ENCODE measurements at regions not wholly inside any gene's neighbourhood (a gene's known extent, or its start where the extent isn't known, plus 50 kb on each side); places are given as distances from the start of the nearest gene placed in this dataset.

DNA sequence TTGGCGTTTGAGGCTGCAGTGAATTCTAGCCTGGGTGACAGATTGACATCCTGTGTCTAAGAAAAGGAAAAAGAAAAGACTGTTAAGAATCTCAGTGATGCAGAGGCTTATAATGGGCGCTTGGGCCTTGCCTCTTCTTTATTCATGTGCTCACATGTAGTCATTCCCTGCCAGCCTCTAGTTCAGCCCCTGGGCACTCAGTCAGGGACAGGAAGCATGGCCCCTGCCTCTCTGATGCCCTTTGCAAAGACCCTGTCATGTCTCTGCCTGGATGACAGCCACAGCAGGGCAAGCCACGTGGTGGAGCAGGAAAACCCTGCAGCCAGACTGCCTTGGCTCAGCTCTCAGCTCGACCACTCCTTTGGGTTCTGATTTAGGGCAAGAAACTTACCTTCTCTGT, 368.9 kb downstream of the RPS24 start:
- DNase-seq = no peak

DNA sequence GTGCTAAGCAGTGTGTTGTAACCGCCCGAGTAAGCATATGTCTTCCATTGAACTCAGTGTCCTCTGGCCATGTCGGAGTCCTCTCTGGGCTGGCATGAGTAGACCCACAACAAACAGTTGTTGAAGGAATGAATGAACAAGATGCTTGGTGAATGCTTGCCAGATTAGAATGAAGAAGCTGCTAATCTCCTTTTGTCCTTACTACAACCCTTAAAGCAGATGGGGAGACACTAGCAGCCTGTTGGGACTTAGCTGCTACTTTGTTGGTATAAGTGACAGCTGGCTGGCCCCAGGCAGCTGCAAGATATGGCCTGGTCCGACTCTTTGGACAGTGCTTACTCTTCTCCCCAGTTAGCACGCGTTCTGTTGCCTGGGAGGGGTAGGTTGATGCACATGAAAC, 370.1 kb downstream of the RPS24 start:
- DNase-seq = no peak

DNA sequence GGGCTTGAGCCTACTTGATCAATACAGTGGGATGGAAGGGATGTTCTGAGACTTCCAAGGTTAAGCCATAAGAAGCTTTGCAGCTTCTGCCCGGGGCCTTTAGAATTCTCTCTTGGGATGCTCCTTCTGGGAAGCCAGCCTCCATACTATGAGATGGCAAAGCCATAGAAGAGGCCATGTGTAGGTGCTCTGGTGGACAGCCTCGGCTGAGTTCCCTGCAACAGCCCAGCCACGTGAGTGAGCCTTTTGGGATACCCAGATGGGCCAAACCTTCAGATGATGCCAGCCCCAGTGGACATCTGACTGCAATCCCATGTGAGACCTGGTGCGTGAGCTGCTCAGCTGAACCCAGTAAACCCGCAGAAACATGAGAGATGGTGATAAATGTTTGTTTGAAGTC, 370.6 kb downstream of the RPS24 start:
- no peak for DNase-seq

DNA sequence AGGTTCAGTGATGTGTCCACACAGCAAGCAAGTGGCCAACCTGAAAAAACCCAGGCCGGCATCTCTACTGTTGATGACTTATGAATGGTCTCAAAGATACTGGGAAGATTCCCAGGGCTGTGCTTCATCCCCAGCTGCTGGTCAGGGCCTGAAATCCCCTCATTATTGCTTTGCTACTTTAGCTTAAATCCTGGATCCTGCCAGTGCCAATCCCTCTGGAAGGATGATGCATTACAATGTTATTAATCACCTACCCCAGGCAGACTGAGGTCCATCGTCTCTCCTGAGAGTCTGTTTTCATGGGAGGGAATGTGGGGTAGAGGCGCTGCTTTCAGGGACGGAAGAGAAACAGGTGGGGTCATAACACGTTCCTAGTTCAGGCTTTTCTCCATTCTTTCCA, 371.6 kb downstream of the RPS24 start:
- no peak for DNase-seq

DNA sequence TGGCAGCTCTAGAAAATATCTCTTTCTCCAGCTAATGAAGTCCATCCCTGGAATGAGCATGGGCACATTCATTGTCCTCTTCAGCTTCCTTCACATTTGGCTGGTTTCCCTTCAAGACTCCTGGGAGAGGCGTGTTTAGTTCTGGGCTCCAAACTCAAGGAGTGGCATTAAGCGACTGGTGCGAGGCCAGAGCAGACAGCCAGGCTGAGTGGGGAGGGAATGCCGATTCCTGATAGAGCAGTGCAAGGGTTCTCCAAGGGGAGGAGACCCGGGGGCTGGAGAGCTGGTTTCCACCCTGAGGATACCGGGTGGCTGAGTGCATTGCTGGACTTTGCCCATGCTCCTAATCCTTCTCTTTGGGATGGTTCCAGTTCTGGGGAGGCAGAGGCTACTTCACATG, 372.1 kb downstream of the RPS24 start:
- DNase-seq = no peak

DNA sequence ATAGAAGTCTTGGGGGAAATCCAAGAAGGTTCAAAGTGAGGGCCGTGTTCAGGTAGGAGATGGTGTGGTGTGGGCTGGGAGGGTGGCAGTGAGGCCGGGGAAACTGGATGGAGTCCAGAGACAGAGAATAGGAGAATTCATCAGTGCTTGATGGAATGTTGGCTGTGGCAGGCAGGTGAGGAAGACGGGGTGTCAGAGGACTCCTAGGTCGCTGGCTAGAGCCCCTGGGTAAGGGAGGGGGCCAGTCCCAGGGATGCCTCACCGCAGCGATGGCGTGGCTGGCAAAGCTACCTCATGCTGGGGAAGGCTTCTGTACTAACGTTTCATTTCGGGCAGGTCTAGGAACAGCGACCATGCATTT, 373.0 kb downstream of the RPS24 start:
- no peak for DNase-seq

DNA sequence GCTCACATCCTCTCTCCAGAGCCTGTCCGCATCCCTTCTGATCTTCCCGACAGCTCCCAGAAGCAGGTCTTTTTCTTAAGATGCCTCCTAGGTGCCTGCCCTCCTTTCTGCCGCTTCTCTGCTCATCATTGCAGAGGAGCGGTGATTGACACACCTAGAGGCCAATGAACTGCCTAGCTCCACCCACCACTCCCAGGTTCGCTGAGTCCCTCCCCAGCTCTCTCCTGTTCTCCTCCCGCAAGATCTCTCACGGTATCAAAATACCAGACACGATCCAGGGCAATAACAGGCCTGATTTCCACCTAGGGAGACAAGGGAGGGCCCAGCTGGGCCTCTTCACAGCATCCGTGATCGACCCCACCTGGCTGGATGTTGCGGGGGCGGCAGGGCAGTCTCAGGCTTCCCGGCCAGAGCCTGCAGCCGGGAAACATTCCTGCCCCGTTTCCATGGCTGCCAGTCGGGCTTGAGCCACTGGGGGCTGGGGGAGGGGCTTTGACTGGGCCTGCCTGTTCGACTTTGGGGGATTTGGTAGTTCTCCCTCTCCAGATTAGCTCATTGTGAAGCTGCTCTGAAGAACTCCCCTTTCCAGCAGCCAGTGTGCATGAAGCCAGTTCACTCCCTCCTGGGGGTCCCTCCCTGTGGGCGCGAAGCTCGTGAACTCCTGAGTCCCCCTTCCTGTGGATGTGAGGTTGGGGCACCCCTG, 373.5 kb downstream of the RPS24 start:
- no peak for DNase-seq

DNA sequence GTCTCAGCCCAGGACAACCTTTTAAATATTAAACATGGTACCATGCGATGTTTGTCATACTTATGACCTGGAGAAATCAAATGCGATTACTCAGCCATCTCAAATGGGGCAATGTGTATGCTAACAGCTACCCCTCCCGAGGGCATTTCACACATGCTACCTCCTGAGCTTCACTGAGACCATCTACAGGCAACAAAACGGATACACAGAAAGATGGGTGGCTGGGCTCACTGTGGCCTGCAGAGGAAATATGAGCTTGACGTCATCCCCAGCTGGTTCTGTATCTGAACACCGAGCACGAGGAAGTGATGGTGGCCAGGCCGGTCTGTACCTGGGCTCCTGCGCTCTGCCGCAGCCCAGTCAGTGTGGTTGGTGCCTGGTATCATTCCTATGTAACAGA, 374.3 kb downstream of the RPS24 start:
- DNase-seq = no peak

DNA sequence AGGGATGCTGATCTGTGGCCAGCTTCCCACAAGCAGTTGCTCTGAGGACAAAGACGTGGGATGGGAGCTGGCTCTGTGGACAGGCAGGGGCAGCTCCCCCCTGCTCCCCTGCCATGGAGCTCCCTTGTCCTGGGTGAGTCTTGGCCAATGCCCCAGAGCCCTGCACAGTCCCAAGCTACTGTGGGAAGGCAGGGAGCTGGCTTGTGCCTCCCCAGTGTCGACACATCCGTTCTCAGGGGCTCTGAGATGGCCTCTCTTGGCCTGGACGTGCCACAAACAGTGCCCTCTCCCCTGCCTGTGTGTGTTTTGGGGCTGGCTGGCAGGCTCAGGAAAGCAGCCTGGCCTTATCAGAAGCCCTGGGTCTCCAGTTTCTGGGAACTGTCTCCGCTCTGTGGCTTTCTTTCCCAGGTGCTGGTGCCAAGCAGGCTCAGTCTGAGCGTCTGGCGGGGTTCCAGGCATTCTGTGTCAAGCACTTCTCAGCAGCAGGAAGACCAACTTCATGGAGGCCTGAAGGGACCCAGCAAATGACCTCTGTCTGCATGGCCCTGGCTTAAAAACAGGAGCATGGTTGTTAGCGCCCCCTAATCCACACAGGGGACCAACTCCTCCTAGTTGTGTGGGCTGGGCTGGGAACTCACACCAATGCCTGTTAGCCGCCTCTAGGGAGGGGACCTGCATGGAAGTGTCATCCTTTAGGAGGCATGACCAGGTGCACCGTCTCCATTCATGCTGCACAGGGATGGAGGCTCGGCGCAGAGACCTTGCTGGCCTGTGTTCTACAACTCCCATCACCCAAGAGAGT, 375.2 kb downstream of the RPS24 start:
- no peak for DNase-seq

DNA sequence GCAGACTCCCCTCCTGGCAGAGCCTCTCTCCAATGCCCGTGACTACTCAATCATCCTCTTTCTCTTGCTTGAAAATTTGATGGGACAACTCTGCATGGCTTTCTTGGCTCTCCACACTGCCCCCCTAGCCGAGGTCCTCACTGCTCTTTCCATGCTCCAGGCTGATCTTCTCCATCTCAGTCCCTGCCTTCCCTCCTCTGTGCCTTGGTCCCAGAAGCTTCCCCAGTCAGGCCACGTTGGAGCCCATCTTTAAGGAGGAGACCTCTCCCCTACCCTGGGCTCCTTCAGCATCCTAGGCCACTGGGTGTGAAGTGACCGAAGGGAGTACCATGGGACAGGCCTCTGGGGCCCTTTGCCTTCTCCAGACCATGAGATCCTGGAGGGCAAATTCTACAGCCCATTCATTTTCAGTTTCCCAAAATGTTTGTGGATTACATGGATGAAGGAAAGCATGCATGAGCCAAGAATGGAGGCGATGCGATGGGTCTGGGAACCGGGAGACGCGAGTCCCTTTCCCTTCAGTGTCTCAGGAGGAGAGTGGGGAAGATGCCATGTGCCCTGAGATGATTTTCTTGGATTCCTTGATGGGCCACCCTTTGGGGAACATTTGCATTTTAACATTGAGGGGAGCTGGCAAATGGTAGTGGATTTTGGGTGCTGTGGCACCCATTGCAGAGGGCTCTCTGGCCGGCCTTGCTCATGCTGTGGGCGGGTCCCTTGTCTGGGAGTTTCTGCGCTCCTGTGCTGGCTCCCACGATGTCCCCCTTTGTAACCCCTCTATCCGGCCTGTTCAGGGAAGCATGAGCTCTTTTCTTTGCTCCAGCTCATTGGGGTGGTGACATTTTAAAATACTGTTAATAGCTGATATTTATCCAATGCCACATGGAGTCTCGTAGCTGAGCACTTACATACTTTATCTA, 376.6 kb downstream of the RPS24 start:
- no peak for DNase-seq

DNA sequence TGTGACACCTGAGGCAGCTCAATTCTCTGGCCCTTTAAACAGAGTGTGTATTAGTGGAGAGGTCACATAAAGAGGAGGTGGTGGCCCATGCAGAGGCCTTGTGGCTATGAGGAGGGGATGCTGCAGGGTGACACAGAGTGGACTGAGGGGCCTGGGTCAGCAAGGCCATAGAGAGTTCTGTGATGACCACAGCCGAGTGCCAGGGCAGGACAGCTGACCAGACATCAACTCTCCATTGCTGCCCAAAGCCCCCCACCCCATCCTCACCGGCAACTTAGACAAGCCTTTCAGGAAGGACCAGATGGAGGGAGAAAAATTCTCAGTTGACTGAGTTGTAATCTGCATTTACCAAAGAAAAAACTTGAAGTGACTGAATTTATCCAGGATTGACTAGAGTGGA, 378.1 kb downstream of the RPS24 start:
- no peak for DNase-seq

DNA sequence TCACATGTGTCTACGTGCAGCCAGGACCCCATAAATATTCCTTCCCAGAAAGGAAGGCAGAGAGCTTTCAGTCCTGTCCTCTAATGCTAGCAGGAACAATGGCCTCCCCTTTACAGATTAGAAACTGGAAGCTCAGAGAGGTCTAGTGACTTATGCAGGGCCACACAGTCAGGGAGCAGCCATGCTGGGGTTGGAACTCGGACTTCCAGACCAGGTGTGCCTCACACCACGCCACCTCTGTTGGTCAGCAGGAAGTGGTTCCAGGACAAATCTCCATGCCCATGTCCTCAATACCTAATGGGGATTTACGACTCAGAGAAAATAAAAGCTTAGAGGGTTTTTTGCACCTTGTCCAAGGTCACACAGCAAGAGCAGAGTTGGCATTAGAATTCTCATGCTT, 378.9 kb downstream of the RPS24 start:
- no peak for DNase-seq

DNA sequence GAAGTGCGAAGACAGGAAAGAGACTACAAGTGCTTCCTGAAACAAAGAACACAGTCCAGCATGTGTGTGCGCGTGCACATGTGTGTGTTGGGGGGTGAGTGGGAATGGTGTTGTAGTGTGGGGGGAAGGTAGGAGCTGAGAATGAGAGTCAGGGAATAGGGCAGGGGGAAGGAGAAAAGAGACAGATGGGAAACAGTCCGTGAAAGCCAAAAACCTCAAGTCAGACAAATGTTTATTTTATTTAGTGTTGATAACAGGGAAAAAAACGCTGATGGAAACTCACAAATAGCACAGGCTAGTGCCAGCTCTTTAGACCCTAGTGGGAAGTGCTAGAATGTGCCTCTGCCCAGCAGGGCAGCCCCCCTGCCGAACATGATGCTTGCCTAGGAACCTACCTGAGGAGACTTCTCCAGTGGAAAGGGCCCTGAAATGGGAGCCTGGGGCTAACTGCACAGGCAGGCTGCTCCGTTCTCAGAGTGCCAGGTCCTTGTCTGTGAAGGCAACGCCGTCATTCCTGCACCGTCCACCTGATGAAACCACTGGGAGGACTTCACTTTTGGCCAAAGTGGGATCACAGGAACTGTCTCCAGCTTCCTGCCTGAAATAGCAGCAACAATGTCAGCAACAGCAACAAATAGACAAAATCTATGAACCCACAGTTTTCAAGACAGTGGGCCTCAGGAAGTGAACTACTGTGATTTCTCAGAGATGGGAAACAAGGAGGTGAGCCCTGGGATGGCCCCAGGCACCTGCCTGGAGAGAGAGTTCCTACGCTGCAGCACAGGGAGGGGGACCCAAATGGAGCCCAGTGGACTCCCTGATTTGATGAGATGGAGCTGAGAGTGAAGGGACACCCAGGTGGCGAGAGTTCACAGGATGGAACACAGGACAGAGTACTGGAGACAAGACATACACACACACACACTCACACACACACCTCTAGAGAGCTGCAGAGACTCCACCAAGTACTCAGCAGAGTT, 379.7 kb downstream of the RPS24 start:
- DNase-seq = no peak

DNA sequence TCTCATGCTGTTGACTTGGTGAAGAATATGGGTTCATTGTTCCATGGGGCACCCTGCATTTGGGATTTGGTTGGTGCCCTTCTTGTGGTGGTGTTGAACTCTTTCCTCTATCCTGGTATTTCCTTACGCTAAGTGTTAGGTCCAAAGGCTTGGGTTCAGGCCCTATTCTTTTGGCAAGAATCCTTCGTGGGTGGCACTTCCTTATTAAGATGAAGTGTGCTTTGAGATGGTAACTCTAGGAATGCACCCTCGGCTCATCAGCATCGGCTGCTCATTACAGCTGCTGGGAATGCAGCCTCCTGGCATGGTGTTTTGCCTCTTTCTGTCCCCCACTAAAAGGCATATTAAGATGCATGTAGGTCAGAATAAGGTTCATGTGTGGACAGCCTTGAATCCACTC, 380.7 kb downstream of the RPS24 start:
- DNase-seq = no peak

DNA sequence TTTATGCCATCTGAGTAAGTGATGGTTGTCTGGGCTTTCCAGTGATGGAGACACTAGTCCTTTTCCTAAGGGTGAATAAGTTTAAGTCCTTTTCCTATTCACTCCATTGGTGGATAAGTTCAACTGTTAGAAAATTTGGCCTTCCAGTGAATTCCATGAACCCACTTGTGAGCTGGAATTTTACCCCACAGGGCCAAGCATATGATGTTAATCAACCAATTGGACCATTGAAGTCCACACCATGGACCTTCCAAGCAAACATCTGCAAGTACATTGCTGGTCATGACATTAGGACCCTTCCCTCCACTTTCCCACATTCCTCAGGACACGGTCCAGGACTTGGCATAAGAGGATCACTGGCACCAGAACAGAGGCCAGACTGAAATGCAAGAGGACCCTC, 381.4 kb downstream of the RPS24 start:
- DNase-seq = no peak

DNA sequence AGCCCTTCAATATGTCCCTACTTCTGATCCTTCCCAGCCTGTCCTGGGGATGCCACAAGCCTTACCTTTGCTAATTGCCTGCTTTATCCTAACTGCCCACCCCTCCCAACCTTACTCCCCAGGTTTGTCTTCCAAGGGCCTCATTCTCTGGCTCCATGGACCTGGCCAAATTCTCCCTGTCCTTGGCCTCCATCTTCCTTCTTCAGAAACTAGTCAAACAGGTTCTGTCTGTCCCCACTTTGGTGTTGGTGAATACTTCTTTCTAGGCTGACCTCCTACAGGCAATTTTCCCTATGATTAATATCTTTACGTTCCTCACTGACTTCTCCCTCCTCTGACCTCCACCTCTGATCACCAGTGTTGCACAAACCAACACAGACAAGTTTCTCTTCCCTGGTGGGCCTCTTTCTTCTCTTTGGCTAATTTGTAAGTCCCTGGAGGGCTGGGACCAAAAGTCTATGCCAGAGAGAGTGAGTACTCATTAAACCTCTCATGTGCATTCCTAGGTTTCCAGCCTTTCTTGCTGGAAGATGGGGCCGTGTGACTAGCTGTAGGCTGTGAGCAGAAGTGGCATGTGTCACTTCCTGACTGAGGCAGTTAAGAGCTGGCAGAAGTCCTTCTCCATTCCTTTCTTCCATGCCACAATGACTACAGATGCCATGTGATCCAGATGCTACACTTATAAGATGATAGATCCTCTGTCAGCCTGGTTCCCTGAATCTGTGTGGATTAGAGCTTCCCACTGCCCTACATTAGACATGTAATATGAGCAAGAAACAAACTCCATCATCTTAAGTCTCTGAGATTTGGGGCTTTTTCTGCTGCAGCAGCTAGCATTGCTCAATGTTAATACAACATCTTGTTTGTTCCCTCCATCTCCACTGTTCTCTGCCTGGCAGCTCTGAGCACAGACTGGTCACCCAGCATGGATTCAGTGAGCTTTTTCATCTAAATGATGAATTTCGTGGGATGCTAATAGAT, 382.7 kb downstream of the RPS24 start:
- no peak for DNase-seq

DNA sequence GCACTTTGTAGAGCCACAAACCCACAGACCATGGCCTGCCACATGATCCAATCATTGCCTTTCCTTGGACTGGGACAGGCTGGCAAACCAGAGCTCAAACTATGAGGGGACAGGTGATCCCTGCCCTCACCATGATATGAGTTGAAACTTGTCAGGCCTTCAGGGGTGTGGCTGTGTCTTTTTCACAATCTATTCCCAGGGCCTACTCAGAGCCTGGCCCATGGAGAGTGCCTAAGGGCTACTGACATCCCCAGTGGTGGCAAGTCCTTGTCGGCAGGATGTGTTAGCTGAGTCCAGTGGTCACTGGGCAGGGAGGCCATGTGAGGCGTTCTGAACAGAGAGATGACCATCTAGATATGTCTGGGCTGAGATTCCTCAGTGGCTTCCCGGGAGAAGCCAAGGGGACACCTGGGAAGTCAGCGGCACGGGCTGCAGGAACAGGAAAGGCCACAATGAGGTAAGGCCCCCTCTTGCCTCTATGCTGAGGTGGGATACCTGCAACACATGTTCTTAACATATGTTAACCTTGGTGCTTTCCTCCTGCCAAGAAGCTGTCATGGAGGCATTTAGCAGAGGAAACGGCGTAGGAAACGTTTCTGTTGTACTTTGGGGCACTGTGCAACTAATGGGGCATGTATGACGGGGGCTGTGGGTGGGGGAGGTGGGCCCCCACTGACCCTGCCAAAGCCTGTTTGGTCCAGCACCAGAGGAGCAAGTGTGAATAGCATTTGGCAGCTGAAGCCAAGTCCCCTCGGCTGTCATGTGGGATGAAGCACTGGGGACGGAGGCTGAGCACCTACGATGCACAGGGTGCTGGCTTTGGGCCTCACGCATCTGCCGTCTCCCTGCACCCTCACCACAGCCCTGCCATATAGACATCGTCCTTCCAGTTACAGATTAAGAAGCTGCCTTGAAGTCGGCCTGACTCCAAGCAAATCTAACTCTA, 384.0 kb downstream of the RPS24 start:
- DNase-seq = no peak

DNA sequence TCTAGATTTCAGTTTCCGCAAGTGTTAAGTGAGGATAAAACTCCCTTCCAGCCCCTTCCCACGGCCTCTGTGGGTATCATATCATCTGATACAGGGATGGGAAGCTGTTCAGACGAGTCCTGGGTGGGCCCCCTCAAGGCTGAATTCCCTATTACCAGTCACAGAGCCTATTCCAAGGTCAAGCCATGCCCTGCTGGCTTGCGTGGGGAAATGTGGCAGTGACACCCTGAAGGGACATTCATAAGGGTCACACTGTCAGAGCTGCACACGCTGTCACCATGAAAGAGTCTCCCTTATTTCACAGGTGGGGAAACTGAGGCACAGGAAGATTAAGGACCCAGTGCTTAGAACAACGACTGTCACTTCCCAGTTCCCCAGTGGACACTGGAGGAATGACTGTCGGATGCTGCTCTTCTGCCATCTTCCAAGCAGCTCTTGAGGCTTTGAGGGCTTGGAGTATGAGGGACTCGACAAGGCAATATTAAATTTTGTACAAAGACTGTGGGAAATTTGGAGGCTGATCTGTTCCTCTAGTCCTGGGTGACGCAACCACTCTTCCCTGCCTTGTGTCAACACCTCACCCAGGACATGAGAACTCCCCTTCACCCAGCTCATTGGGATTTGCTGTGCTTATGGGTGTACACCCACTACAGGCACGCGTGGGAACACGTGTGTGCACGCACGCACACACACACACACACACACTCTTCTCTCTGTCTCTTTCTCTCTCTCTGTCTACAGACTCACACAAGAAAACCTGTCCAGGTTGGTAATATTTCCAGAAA, 386.0 kb downstream of the RPS24 start:
- no peak for DNase-seq

Measured in SIG-M5 (cell line).